ENCODE measurements at regions not wholly inside any gene's neighbourhood (a gene's known extent, or its start where the extent isn't known, plus 50 kb on each side); places are given as distances from the start of the nearest gene placed in this dataset.

DNA sequence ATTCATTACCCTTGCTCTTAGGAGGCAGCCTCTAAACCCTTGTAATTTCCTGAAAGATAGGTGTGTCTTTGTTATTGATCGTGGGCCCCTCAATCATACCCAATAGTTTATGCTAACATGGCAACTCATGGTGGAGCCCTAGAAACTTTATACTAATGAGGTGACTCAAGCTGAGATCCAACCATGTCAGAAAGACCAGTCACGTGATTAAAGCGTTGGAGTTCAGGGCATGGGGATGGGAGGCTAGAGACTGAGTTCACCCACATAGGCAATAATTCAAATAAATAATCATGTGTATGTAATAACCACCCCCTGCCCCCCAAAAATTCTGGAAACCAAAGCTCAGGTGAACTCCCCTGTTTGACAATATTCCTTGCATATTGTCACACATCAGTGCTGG, 99.5 kb upstream of the TUSC7 start:
- Histone ChIP-seq H4K20me1 (ENCODE audit: insufficient read depth) (no peaks in the 10 kb centered on the region), H3K4me3 (no peak overlapping the region), H3K79me2 (ENCODE audit: low read depth) (no peaks in the 10 kb centered on the region), H3K27me3 (ENCODE audit: insufficient read depth, low read depth) (0 out of 2 replicates have a peak, but pooled peaks cover 4% of the 10 kb centered on the region), H3K9me2 (ENCODE audit: insufficient read depth) (no peaks in the 10 kb centered on the region), H3K36me3 (ENCODE audit: low read depth) (no peaks in the 10 kb centered on the region), H3K4me2 (no peak overlapping the region), H2AFZ (no peak overlapping the region), H3F3A (ENCODE audit: insufficient read depth, low read depth) (no peaks in the 10 kb centered on the region), H3K4me1 (replicated peaks; ENCODE audit: insufficient read depth) (no peaks in the 10 kb centered on the region), H3K9me3 (ENCODE audit: insufficient read depth, low read depth) (no peaks in the 10 kb centered on the region), H3K27ac (no peak overlapping the region)
- ChIA-PET POLR2A (ENCODE audit: unreplicated experiment) (no interaction called here), CTCF (no interaction called here)
- no peak for DNase-seq
- BruUV-seq (replicated peaks): no TSS peak
- TF ChIP-seq, protein P1, sequence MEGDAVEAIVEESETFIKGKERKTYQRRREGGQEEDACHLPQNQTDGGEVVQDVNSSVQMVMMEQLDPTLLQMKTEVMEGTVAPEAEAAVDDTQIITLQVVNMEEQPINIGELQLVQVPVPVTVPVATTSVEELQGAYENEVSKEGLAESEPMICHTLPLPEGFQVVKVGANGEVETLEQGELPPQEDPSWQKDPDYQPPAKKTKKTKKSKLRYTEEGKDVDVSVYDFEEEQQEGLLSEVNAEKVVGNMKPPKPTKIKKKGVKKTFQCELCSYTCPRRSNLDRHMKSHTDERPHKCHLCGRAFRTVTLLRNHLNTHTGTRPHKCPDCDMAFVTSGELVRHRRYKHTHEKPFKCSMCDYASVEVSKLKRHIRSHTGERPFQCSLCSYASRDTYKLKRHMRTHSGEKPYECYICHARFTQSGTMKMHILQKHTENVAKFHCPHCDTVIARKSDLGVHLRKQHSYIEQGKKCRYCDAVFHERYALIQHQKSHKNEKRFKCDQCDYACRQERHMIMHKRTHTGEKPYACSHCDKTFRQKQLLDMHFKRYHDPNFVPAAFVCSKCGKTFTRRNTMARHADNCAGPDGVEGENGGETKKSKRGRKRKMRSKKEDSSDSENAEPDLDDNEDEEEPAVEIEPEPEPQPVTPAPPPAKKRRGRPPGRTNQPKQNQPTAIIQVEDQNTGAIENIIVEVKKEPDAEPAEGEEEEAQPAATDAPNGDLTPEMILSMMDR (conservative IDR thresholded peaks at IDR 0.05): no peak
- TF ChIP-seq EZH2 (IDR thresholded peaks at IDR 0.05; ENCODE audit: low read depth): no peak
- intact Hi-C loops (cut with micrococcal nuclease; ENCODE audit: unreplicated experiment): no loop called here

DNA sequence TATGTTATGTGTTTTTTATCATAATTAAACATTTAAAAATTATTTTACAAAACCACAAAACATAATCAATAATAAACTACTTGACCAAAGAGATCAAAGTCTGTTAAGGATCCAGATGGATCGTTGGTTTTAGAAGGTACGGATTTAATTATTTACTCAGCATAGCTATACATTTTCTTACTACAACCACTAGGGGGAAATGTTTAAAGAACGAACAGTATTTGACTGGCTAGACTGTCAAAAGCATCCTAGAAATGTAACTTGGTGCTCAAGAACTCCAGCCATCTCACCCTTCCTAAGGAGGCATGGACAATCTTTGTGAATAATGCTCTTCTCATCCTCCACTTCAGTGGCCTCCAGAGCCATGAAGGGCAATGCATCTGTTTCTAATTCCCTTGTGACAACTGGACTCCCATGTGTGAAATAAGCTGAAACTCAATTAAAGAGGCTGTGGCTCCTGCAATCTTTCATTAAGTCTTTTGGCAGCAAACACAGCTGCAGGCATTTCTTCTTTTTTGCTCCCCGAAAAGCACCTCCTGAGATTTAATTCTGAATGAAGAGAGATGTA, 94.7 kb upstream of the TUSC7 start:
- no TSS peak for BruUV-seq (replicated peaks)
- H3K4me3 ChIP-seq: no peak overlapping the region
- intact Hi-C loops (cut with micrococcal nuclease; ENCODE audit: unreplicated experiment): no loop called here
- H3K9me3 ChIP-seq (ENCODE audit: insufficient read depth, low read depth): no peaks in the 10 kb centered on the region
- no peaks in the 10 kb centered on the region for H3K79me2 ChIP-seq (ENCODE audit: low read depth)
- H3K36me3 ChIP-seq (ENCODE audit: low read depth): no peaks in the 10 kb centered on the region
- H3K9me2 ChIP-seq (ENCODE audit: insufficient read depth): no peaks in the 10 kb centered on the region
- no peaks in the 10 kb centered on the region for H3F3A ChIP-seq (ENCODE audit: insufficient read depth, low read depth)
- 0 out of 2 replicates have a peak, but pooled peaks cover 4% of the 10 kb centered on the region for H3K27me3 ChIP-seq (ENCODE audit: insufficient read depth, low read depth)
- no peaks in the 10 kb centered on the region for H4K20me1 ChIP-seq (ENCODE audit: insufficient read depth)
- DNase-seq: no peak
- no peaks in the 10 kb centered on the region for H3K4me1 ChIP-seq (replicated peaks; ENCODE audit: insufficient read depth)
- CTCF ChIA-PET: interaction anchor here (0.6 kb wide), 1 partner anchor 841 kb away, joined by 4 read pairs; no protein-coding TSS in a partner anchor
- POLR2A ChIA-PET (ENCODE audit: unreplicated experiment): no interaction called here
- H3K27ac ChIP-seq: no peak overlapping the region
- H2AFZ ChIP-seq: no peak overlapping the region
- TF ChIP-seq, protein P1 (conservative IDR thresholded peaks at IDR 0.05): peak; percentile 51
- no peak for TF ChIP-seq EZH2 (IDR thresholded peaks at IDR 0.05; ENCODE audit: low read depth)
- H3K4me2 ChIP-seq: no peak overlapping the region

DNA sequence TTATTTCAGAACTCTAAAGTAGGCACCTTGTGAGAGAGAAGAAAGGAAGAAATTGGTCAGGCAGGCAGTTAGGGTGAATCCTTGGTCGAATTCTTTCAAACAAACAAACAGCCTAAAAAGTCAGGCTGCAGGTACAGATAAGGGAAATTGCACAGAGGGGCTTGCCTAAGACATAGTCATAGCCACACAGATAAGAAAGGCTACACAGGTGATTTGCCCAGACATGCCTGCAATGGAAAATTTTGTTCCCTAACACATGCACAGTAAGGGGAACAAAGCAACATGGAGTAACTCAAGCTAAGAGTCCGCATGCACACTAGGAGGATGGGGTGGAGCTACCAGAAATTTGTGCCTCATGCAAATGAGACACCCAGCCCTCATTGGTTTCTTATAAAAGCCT, 91.4 kb upstream of the TUSC7 start:
- Histone ChIP-seq H3K9me2 (ENCODE audit: insufficient read depth) (no peaks in the 10 kb centered on the region), H3K9me3 (ENCODE audit: insufficient read depth, low read depth) (no peaks in the 10 kb centered on the region), H3F3A (ENCODE audit: insufficient read depth, low read depth) (no peaks in the 10 kb centered on the region), H3K4me1 (replicated peaks; ENCODE audit: insufficient read depth) (no peaks in the 10 kb centered on the region), H3K36me3 (ENCODE audit: low read depth) (no peaks in the 10 kb centered on the region), H3K4me3 (no peak overlapping the region), H3K27ac (no peak overlapping the region), H4K20me1 (ENCODE audit: insufficient read depth) (no peaks in the 10 kb centered on the region), H3K4me2 (no peak overlapping the region), H3K27me3 (ENCODE audit: insufficient read depth, low read depth) (no peaks in the 10 kb centered on the region), H3K79me2 (ENCODE audit: low read depth) (no peaks in the 10 kb centered on the region), H2AFZ (no peak overlapping the region)
- POLR2A ChIA-PET (ENCODE audit: unreplicated experiment): no interaction called here
- TF ChIP-seq EZH2 (IDR thresholded peaks at IDR 0.05; ENCODE audit: low read depth): no peak
- intact Hi-C loops (cut with micrococcal nuclease; ENCODE audit: unreplicated experiment): no loop called here
- CTCF ChIA-PET: no interaction called here
- no TSS peak for BruUV-seq (replicated peaks)
- DNase-seq: no peak

- intact Hi-C loops (cut with micrococcal nuclease; ENCODE audit: unreplicated experiment): no loop called here
- no peaks in the 10 kb centered on the region for H3K36me3 ChIP-seq (ENCODE audit: low read depth)
- TF ChIP-seq, protein P1 (conservative IDR thresholded peaks at IDR 0.05): no peak
- TF ChIP-seq EZH2 (IDR thresholded peaks at IDR 0.05; ENCODE audit: low read depth): no peak
- no peak overlapping the region for H3K4me3 ChIP-seq
- H3K27ac ChIP-seq: no peak overlapping the region
- H3K9me2 ChIP-seq (ENCODE audit: insufficient read depth): no peaks in the 10 kb centered on the region
- BruUV-seq (replicated peaks): no TSS peak
- H4K20me1 ChIP-seq (ENCODE audit: insufficient read depth): no peaks in the 10 kb centered on the region
- no peaks in the 10 kb centered on the region for H3K9me3 ChIP-seq (ENCODE audit: insufficient read depth, low read depth)
- H3F3A ChIP-seq (ENCODE audit: insufficient read depth, low read depth): no peaks in the 10 kb centered on the region
- CTCF ChIA-PET: no interaction called here
- DNase-seq: no peak
- no peaks in the 10 kb centered on the region for H3K27me3 ChIP-seq (ENCODE audit: insufficient read depth, low read depth)
- no peak overlapping the region for H2AFZ ChIP-seq
- H3K79me2 ChIP-seq (ENCODE audit: low read depth): no peaks in the 10 kb centered on the region
- no peaks in the 10 kb centered on the region for H3K4me1 ChIP-seq (replicated peaks; ENCODE audit: insufficient read depth)
- H3K4me2 ChIP-seq: no peak overlapping the region
- POLR2A ChIA-PET (ENCODE audit: unreplicated experiment): no interaction called here
These were observed 90.6 kb upstream of the TUSC7 start for GRCh38 chr3:116618930-116619329.
